ENCODE measurements at regions not wholly inside any gene's neighbourhood (a gene's known extent, or its start where the extent isn't known, plus 50 kb on each side); places are given as distances from the start of the nearest gene placed in this dataset.
"Not testable (repeated sequence)": the region's sequence is repeated elsewhere in the genome, so short reads cannot be mapped to it uniquely, and the experiment has no call there.

DNA sequence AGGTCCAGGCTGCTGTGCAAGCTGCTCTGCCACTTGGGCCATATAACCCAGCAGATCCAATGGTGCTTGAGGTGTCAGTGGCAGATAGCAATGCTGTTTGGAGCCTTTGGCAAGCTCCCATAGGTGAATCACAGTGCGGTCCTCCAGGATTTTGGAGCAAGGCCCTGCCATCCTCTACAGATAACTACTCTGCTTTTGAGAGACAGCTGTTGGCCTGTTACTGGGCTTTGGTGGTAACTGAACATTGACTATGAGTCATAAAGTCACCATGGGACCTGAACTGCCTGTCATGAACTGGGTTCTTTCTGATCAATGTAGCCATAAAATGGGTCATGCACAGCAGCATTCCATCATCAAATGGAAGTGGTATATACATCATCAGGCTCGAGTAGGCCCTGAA lies 92.0 kb upstream of the IGLL5 start:
- intact Hi-C loops (cut with micrococcal nuclease): not testable (repeated sequence)

DNA sequence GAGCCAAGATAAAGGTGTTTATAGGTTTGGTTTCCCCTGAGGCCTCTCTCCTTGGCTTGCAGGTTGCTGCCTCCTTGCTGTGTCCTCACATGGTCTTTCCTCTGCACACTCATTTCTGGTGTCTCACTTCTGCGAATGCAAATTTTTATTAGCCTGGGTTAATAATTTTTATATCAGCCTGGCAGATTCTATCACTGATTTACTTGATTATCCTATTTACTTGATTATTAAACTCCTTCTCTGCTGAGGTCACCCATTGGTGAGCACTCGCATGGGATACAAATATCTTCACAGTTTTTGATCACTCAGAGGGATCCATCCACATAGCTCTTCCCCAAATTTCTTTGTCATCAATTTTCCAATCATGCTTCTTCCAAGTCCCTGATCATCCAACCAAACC lies 90.9 kb upstream of the IGLL5 start:
- intact Hi-C loops (cut with micrococcal nuclease): no loop called here

DNA sequence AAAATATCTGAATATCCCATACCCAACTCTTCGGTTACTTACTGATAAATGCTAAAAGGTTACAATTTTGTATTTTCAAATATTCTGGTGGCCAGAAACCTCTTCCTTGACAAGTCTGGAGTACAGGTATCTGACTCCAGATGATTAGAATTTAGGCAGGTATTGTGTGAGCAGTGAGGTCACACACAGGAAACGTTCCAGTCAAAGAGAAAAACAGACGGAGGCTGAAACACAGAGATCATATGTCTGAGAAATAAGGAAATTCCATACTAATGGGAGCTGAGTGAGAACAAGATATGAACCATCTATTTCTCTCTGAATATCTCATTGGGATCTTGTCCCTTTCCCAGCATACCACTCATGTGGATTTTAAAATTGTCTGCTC lies 89.4 kb upstream of the IGLL5 start:
- intact Hi-C loops (cut with micrococcal nuclease): no loop called here

DNA sequence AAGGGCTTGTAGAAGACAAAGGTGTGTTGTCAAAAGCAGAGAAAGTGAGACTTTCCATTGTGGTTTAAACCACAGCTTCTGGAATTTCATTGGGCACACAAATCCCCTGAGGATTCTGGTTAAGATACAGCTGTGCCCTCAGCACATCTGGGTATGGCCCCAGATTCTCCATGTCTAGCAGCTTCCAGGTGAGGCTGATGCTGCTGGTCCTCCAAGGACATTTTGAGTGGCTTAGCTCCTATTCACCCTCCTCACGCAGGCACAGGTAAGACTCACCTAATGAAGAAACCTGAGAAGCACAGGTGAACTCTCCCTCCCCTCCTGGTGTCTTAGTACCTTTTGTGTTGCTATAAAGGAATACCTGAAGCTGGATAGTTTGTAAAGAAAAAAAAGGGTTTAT lies 88.9 kb upstream of the IGLL5 start:
- intact Hi-C loops (cut with micrococcal nuclease): no loop called here

DNA sequence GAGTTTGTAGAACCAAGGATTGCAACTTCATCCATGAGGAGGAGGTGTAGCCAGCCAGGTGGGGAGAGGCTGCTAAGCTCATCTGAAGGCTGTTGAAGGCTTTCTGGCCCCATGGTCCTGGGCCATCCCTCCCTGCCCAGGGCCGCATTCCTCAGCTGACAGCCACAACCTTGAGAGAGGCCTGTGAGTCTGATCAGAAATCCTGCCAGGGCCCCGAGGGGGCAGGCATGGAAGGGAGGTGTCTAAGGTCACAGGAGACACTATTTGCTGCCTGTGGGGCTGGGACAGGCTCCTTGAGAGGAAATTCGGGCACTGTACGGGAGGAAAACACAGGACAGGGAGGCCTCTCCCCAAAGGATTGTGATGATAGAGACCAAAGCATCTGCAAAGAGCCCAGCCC lies 88.1 kb upstream of the IGLL5 start:
- intact Hi-C loops (cut with micrococcal nuclease): no loop called here

DNA sequence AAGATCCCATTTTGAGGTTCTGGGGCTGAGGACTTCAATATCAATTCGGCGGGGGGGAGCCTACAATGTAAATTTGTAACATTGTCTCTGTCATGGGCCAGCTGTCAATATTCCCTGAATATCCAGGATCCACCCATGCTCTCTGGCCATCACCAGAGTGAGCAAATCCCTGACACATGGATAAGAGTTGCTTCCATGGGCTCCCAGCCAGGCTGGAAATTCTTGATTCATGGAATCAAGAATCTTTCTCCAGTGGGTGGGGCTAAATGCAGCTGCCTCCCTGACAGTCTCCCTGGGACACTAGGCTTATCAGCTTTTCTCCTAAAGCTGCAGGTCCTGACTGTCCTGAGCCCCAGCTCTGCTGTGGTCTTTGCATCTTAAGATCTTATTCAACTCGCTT lies 86.9 kb upstream of the IGLL5 start:
- intact Hi-C loops (cut with micrococcal nuclease): no loop called here

DNA sequence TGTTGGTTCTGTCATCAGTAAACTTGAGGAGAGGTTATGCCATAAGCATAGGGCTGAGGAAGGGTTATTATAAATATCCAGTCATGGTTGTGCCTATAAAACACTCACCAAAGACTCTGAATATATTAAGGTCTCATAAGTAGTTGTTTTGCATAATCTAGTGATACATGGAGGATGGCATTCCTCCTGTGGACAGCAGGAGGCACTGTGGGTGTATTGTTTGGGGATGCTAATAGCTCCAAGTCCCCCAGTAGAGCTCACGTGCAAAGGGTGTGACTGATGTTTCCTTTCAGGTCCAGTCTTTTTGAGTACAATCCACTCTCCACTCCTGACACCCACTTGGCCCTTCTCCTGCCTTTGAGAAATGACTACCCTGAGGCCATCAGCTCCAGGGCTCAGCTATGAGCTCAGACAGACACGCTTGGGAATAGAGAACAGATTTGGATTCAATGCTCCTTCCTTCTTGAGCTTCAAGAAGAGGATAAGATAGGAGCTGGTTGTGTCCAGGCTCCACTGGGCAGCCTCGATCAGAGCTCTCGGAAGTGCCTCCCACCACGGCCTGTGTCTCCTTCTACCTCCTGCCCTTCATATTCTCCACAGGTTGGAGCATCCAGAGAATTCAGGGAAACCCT lies 85.2 kb upstream of the IGLL5 start:
- intact Hi-C loops (cut with micrococcal nuclease): loop anchor here (1.0 to 2.0 kb wide), 3 partner anchors 46 to 82 kb away; no protein-coding TSS in a partner anchor

DNA sequence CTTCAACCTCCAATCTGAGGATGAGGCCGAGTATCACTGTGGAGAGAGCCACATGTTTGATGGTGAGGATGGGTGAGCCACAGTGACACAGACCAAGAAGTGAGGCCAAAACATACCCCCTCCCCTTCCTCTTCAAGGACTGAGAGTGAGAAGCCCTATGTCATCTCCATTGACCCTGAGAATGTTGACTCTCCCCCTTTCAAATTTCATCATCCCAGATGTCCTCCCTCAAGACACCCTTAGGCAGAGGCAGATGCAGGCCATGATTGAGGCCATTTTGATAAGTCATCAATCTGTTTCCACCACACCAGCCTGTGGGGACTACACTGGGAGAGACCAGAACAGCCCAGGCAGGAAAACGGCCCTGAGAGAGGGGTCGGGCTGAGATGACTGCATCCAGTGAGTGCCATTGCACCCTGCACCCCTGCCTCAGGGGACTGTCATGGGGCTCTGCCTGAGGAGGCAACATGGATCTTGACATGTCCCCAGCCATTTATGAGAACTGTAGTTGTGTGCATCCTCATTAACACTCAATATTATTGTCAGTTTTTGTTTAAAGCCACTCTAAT lies 84.2 kb upstream of the IGLL5 start:
- intact Hi-C loops (cut with micrococcal nuclease): loop anchor here (2.0 kb wide), 1 partner anchor 81 kb away; no protein-coding TSS in a partner anchor

DNA sequence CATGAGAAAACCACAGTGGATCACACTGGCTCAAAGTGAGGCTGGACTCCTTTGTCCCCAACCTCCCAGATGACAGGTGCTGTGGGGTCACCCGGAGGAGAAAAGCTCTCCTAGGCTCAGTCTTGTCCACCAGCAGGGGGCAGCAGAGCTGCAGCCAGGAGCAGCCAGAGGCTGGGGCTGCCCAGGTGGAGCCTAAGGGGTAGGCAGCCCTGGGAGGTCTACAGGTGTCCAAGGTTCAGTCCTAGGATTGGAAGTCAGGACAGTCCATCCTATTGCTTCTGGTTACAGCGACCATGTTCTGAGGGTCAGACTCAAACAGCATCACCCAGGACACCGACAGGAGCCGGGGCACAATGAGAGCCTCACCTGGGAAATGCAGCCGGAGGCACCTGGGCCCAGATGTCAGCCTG lies 77.6 kb upstream of the IGLL5 start:
- intact Hi-C loops (cut with micrococcal nuclease): no loop called here

DNA sequence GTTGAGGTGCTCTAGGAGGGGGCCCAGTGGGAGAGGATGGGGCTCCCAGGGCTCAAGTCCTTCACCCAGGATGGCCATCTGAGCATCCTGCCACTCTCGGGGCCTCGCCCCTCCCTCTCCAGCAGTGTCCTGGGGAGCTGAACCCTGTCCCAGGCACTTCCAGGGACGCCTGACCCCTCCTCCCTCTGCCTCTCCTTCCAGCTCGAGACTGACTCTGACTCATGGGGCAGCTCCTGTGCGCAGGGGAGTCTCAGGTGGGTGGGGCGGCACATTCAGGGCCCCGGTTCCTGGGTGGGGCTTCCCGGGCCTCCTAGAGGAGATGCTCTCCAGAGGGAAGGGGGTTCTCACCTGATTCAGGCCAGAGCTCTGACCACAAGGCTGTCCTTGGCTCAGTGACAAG lies 77.1 kb upstream of the IGLL5 start:
- intact Hi-C loops (cut with micrococcal nuclease): no loop called here

DNA sequence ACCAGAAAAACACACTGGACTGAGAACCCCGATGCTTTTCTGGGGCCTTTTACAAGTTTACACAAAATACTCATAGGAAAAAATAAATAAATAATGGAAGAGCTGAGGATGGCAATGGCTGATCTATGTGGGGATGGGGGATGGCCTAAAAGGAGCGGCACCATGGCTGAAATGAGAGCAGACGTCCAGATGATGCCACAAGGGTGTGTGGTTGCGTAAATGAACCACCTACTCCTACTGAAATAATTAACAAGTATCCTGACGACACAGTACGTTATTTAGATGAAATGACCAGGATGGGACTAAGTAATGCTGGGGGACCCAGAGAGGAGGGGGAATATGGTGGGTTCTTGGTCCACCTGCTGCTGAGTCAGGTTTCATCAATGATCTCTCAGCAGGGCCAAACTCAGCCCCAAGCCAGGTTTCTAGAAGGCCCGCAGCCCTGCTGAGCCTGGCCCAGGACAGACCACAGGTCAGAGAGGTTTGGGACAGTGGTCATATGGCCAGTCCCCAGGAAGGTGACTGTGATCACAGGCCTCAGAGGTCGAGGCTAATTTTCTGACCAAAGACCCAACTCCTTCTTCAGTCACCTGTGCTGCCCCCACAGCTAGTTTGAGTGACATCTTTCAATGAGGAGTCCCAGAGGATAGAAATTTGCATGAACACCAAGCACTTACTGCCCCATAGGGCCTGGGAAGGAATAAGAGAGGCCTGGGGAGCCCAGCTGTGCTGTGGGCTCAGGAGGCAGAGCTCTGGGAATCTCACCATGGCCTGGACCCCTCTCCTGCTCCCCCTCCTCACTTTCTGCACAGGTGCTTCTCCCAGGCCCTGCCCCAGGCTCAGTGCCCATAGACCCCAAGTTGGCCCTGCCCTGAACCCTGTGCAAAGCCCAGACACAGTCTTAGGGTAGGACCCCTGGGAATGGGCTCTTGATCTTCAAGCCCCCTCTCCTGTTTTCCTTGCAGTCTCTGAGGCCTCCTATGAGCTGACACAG lies 76.3 kb upstream of the IGLL5 start:
- intact Hi-C loops (cut with micrococcal nuclease): no loop called here

DNA sequence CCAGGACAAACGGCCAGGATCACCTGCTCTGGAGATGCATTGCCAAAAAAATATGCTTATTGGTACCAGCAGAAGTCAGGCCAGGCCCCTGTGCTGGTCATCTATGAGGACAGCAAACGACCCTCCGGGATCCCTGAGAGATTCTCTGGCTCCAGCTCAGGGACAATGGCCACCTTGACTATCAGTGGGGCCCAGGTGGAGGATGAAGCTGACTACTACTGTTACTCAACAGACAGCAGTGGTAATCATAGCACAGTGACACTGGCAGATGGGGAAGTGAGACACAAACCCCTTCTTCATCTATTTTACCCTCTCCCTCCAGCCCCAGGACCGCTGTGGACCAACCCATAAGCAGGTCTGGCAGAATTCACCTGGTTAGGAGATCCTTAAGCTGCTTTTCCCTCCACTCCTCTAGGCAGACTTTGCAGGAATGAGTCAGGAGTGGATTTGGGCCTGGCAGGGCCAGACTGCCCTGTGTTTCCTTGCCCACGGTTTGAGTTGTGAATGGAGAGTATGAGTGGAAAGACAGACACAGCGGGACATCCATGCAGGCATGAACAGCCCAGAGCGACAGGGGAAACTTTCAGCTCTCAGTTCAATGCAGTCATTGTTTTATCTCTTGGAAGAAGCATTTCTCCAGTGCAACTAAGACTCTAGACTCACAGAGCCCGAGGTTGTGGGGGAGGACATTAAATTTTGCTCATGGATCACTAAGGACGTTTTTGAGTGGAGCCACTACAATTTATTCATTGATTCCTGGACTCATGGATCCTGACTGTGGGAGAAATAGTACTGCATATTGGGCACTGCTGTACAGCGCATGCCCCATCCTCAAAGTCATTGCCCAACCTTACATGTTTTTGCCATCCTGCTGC lies 75.3 kb upstream of the IGLL5 start:
- intact Hi-C loops (cut with micrococcal nuclease): no loop called here

DNA sequence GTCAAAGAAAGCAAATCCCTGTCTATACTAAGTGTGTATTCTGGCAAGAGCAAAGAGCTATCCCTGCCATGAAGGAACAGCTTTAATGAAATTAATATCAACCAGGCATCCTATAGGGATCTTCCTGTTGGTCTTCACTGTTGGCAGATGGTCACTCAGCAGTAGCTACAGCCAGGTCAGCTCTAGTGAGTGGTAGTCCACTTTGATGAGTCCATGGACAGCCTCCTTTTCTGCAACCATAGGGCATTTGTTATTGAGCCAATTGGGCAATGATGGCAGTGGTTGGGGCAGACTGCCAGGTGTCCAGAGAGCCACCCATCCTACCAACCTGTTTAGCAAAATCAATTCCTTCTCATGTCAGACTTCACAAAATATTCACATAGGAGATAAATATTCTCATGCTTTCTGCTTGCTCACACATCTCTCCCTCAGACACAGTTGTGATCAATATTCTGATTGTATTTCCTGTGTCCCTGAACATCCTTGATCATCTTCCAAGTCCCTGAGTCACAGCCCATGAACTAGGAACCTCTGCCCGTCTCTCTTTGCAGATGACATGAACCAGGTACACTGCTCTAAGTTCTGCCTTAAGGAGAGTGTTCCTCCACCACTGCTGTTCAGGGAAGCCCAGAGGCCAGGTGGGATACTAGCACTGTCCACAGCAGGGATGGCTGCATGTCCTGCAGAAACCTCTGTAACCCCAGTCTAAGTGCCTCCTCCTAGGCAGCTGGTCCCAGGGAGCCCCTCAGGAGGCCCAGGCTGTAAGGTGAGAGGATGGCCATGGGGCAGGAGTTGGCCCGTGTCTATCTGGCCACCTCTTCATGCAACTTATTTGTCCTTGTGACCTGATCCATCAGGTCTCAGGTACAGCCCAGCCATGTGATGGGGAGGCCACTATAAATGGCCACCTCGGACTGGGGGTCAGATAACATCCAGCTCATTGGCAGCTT lies 74.2 kb upstream of the IGLL5 start:
- intact Hi-C loops (cut with micrococcal nuclease): no loop called here

DNA sequence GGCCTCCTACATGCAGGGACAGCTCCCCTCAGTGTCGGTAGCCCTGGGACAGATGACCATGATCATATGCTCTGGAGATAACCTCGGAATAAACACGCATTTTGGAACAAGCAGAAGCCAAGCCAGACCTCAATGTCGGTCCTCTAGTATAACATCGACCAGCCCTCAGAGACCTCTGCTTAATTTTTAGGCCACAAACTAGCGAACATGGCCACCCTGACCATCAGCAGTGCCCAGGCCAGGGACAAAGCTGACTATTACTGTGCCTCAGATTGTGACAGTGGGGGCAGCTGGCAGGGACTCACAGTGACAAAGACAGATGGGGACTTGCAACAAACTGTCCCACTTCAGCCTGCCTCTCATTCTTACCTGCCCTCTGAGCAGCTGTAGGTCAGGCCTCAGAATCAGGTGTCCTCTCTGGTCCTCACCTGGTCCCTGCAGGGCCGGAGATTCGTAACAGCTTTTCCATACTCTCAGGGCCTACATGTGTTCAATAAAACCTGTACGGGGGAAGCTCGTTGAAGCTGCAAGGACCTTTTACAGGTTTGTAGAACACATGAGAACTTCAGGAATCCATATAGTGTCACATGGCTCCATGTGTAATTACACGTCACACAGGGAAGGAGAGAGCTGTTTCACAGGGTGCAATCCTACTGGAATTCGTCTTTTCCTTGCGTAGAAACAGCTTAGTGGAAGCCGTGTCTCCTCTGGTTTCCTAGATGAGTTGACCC lies 72.8 kb upstream of the IGLL5 start:
- intact Hi-C loops (cut with micrococcal nuclease): no loop called here

DNA sequence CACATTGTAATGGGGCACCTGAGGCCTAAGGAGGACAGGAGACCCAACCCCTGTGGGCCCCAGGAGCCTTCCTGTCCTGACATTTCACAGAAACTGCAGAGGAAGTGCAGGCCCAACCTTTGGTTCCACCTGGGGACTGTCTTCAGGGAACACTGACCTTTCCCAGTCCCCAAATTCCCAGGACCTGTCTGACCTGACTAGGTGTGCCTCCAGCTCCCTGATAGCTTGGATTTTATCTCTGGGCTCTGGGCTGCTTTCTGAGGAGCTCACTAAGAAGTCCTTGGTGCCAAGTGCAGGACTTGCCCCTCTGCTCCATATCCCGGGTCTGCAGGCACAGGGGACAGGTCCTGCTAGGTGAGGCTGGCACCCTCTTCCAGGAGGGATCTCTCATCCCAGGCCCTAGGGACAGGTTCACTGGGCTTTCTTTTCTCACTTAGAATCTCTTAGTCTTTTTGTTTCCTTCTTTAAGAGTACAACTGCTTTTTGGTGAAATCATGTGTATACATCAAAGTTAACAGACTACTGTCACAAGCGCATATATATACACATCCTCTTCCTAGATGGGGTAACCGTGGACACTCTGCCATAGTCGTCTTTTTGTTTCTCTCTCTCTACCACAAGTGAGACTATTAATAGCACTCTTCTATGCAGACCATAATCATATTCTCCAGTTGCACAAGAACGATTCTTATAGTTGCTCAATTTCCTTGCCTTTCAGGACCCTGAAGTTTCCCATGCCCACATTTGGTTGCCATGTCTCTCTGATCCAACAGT lies 72.0 kb upstream of the IGLL5 start:
- intact Hi-C loops (cut with micrococcal nuclease): no loop called here

DNA sequence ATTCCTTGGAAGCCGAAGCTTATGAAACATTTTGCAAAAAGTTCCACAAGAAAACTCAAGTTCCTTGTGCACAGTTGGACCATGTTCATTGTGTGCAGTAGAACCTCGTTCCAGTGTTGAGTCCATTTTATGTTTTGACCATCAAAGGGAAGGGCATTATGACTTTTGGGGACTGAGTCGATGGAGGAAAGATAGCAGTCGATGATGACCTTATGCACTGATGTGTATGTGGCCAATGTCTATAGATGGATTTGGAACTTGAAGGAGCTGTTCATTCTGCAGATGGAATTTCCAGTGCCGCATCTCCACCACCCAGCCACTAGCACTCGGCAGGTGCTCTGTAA lies 71.5 kb upstream of the IGLL5 start:
- intact Hi-C loops (cut with micrococcal nuclease): no loop called here

DNA sequence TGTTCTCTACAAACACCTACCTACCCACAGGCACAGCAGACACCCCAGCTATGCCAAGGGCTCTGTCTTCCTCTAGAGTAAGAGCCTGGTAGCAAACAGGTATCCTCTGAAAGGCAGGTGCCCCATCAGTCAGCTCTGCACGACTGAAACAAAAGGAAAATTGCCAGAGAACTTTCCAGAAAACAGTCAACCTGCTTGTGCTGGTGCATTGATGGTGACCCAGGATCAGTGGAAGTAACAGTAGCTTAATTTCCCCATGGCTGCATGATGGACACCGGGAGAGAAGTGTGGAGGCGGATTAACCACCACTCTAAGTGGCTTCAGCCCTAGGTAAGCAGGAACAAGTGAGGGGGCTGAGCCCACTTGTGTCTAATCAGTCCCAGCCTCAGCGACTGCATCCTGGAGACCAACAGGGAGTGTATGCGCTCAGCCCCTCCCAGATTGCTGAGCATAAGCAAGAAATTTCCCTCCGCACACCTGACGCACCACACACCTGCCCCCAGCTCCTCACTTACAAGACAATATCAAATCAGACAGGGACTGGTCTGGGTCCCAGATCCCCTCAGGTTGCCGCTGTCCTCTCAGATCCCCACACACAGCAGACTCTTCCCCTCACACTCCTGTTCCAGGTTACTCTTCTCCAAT lies 70.7 kb upstream of the IGLL5 start:
- intact Hi-C loops (cut with micrococcal nuclease): no loop called here

DNA sequence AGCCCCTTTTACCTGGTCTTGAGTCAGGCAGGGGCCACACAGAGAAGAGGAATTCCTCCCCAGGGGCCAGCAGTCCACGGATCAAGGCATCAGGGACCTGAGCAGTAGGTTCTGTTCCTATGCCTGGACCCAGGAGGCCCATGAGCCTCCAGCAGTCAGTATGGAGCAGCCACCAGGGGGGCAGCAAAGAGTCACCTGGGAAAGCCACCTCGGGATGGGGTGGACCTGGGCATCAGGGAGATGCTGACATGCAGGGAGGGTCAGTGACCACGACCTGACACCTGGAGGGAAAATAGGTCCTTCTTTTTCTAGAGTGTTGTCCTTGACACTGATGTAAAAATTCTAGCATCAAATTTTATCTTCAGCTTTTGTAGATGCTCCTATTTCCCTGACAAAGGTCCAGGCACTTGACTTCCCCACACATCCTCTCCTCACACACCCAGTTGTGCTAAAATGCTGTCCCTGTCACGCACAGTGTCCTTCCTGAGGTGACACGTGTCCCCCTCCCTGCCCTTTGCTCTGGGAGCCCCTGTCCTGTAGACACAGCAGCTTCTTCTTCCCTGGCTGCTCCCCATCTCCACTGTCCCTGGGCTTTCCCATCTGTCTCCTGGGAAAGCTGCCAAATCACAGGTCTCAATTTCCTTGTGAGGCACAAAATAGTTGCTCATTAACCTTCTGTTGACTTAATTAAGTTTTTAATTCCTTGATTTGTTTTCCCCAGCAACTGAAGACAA lies 70.0 kb upstream of the IGLL5 start:
- intact Hi-C loops (cut with micrococcal nuclease): no loop called here
